Ovary (tissue), 7 donors: ENCODE measurements at regions not wholly inside any gene's neighbourhood (a gene's known extent, or its start where the extent isn't known, plus 50 kb on each side); places are given as distances from the start of the nearest gene placed in this dataset.

Source experiments
- DNase-seq, 5 donors: peaks; one replicate each; pipeline ENCODE4 v3.0.0-alpha.2; 2019 to 2020
- H3K27ac ChIP-seq, 2 donors: fragments of 200-600 bp; one replicate each; pipeline versions ENCODE4 v1.5.1 to v1.8.0; 2019 to 2022
- H3K27me3 ChIP-seq: fragments of 200-600 bp; one replicate; pipeline ENCODE4 v1.8.0; 2022
- H3K36me3 ChIP-seq: fragments of 200-600 bp; sonication (generic); one replicate; pipeline ENCODE4 v1.5.1; 2019
- H3K4me1 ChIP-seq: one replicate; pipeline ENCODE4 v1.8.1; 2013; ENCODE audit warnings: mild to moderate bottlenecking, moderate library complexity; ENCODE audit not compliant: insufficient read depth
- H3K4me3 ChIP-seq: fragments of 200-600 bp; sonication (generic); one replicate; pipeline ENCODE4 v1.5.1; 2017
- H3K9me3 ChIP-seq, 2 donors: fragments of 200-600 bp in 1 of 2; sonication (generic) in 1 of 2; one replicate each; pipeline versions ENCODE4 v1.5.1 to v1.8.1; 2013 to 2019; ENCODE audit warnings: mild to moderate bottlenecking in 1 of 2, moderate library complexity in 1 of 2
- EP300 ChIP-seq: sonication (generic); formaldehyde crosslinking; IDR thresholded peaks from one replicate; pipeline ENCODE4 v1.6.1; 2017; ENCODE audit warnings: antibody characterized with exemption
- POLR2A ChIP-seq: fragments of 450-650 bp; IDR thresholded peaks from one replicate; pipeline ENCODE4 v1.6.1; 2017; ENCODE audit warnings: antibody characterized with exemption, mild to moderate bottlenecking, moderate library complexity
- WGBS, 3 donors: extraction: QIAGEN DNeasy Blood & Tissue Kit in 1 of 3; methylation state at CpG; one replicate each; pipeline versions ENCODE4 v1.1.5 to v1.1.7; 2013 to 2017; 5-methylcytosine and 5-hydroxymethylcytosine counted together
- intact Hi-C, 4 donors: fragments of 100-400 bp; cut with DNase I; formaldehyde crosslinking; loops; one replicate each; pipeline versions ENCODE4 v1.11.0 to v1.15.1; 2022 to 2023
- TF ChIP-seq, protein P1 (sequence below), 3 donors: fragments of 450-650 bp in 2 of 3; fragments of 200-600 bp in 1 of 3; IDR thresholded peaks; one replicate each; pipeline versions ENCODE4 v1.5.1 to v1.8.0; 2016 to 2022; ENCODE audit warnings: antibody characterized with exemption in 3 of 3, mild to moderate bottlenecking in 1 of 3
- donor health status: DM: no; HTN: no; CAD: no; lungs with moderate emphysema.
- donor health status: DM: no; HTN: no; CAD: no.
- donor health status: Bipolar disorder and iron deficiency.
- donor health status: DM: no; HTN: no; CAD: no.
- donor health status: DM: yes; HTN: yes; CAD: no.

DNA sequence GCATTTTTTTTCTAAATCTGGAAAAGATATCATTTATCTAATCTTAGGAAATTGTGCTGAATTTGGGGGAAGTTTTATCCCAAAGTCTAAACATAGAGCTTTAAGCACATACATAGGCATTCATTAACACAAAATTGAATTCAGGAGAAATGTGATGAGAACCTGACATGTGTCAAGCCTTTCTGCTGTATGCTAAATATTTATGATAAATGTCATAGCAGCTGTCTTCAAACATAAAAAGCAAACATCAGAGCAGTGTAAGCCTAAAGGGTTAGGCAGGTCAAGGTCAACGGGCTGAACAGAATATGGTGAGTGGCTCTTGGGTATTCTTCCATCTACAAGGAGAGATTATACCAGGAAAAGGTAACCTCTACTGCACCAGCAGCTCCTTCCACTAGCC, 737.2 kb upstream of the ZNF608 start:
- 83 to 94% (median 93%) methylated on average over 1 of the region's 1 CpG for WGBS, 3 donors
- intact Hi-C loops, result no loop called here
- Histone ChIP-seq H3K9me3 (no peaks in the 10 kb centered on the region), H3K27me3 (no peaks in the 10 kb centered on the region), H3K27ac (no peak overlapping the region), H3K4me1 (peaks cover 9% of the 10 kb centered on the region), H3K4me3 (no peak overlapping the region), H3K36me3 (no peaks in the 10 kb centered on the region)
- no peak for DNase-seq
- TF ChIP-seq POLR2A (no peak), EP300 (no peak)
- TF ChIP-seq, protein P1, sequence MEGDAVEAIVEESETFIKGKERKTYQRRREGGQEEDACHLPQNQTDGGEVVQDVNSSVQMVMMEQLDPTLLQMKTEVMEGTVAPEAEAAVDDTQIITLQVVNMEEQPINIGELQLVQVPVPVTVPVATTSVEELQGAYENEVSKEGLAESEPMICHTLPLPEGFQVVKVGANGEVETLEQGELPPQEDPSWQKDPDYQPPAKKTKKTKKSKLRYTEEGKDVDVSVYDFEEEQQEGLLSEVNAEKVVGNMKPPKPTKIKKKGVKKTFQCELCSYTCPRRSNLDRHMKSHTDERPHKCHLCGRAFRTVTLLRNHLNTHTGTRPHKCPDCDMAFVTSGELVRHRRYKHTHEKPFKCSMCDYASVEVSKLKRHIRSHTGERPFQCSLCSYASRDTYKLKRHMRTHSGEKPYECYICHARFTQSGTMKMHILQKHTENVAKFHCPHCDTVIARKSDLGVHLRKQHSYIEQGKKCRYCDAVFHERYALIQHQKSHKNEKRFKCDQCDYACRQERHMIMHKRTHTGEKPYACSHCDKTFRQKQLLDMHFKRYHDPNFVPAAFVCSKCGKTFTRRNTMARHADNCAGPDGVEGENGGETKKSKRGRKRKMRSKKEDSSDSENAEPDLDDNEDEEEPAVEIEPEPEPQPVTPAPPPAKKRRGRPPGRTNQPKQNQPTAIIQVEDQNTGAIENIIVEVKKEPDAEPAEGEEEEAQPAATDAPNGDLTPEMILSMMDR (IDR thresholded peaks at IDR 0.05), result no peak

DNA sequence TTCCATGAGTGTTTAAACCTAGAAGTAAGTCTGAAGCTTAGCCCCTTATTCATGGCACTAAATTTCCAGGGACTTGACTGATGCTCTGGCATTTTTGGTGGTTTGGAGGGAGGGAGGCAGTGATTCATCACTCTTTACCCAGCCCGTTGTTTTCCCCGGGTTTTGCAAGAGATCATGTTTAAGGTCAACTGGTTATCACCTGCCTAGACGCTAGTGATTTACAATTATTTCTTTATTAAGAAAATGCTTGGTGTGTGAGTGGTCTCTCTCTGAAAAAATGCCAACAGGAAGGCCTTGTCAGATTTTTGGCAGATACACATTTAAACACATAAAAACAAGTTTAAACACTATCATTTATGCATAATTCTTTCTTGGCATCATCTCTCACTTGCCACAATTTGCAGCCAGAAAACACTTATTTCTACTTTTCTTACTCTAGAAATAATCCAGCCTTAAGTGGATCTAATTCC, 737.9 kb upstream of the ZNF608 start:
- H3K27me3 ChIP-seq, result no peaks in the 10 kb centered on the region
- TF ChIP-seq EP300 (no peak), POLR2A (no peak)
- TF ChIP-seq, protein P1 (IDR thresholded peaks at IDR 0.05), result no peak
- WGBS, 3 donors, result 1 to 3% (median 3%) methylated on average over 3 of the region's 3 CpGs
- peaks cover 9% of the 10 kb centered on the region for H3K4me1 ChIP-seq
- H3K36me3 ChIP-seq, result no peaks in the 10 kb centered on the region
- H3K27ac ChIP-seq, result no peak overlapping the region
- H3K9me3 ChIP-seq, result no peaks in the 10 kb centered on the region
- intact Hi-C loops, result no loop called here
- peak in 4 of 5 donors; percentile 9 to 20 (median 12) for DNase-seq
- no peak overlapping the region for H3K4me3 ChIP-seq

DNA sequence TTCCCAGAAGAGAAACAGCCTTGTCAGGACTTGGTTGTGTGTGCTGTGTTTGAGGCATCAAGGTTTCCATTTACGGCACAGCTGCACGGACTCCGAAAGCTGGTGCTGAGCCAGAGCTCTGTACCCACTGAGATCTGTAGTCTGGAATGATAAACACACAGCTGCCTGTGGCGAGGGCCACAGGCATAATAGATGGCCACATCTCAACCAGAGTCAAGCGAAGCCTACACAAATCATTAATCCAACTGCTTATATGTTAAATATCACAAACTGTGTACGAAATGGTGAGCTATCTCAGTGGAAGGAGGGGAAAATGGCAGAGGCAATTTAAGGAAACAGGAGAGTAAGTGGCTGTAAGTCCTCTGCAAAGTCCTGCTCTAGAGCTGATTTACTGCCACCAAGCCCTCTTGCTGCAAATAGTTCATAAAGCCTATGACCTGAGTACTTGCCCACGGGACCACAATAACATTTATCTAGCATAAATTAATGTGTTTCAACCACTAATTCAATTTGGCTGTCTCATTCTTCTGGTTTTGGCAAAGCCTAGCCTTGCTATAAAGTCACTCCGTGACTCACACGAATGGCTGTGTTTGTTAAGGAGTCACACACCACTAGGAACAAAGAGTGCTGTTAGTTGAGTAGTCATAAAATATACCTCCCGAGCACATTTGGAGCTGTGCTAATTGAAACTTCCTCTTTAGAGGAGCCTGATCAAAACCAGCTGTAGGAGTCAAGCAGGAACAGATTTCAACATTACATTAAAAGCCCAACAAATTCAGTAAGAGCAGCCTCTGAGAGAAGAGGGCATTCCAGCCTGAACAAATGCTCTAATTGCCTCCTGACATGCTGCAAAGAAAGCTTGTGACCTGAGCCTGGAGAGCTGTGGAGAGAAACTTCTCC, 738.6 kb upstream of the ZNF608 start:
- WGBS, 3 donors, result 3 to 4% (median 3%) methylated on average over 10 of the region's 10 CpGs
- peak; percentile 46 to 75 (median 53) for DNase-seq
- Histone ChIP-seq H3K27ac (no peak overlapping the region), H3K27me3 (no peaks in the 10 kb centered on the region), H3K4me1 (peaks cover 9% of the 10 kb centered on the region), H3K9me3 (no peaks in the 10 kb centered on the region), H3K36me3 (no peaks in the 10 kb centered on the region), H3K4me3 (no peak overlapping the region)
- TF ChIP-seq EP300 (no peak), POLR2A (no peak)
- TF ChIP-seq, protein P1 (IDR thresholded peaks at IDR 0.05), result no peak
- intact Hi-C loops, result no loop called here

DNA sequence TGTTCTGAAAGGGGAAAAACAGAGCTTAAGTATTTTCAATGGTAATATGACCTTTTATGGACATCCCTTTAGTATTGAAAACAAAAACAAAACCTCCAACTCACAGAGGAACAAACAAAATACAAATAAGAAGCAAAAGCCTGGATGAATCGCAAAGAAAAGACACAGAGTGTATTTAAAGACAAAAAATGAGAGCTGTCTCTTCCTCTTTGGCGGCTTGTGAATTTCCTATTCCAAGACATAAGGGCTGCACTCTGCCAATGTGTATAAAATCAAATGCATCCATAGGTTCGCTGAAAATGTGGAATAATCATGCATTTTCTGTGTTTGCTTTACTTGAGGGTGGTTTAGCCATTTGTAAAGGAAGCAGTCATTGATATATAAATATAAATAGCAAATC, 739.3 kb upstream of the ZNF608 start:
- DNase-seq, result no peak

More for the DNA sequence above, 739.3 kb upstream of the ZNF608 start:
- Histone ChIP-seq H3K27me3 (no peaks in the 10 kb centered on the region), H3K27ac (no peak overlapping the region), H3K4me3 (no peak overlapping the region), H3K36me3 (no peaks in the 10 kb centered on the region), H3K4me1 (peaks cover 9% of the 10 kb centered on the region), H3K9me3 (no peaks in the 10 kb centered on the region)
- intact Hi-C loops, result no loop called here
- WGBS, 3 donors, result 81 to 93% (median 82%) methylated on average over 3 of the region's 3 CpGs
- TF ChIP-seq, protein P1 (IDR thresholded peaks at IDR 0.05), result no peak
- no peak for TF ChIP-seq POLR2A
- TF ChIP-seq EP300, result no peak
